Heart right ventricle (tissue), 16 donors: ENCODE measurements at regions not wholly inside any gene's neighbourhood (a gene's known extent, or its start where the extent isn't known, plus 50 kb on each side); places are given as distances from the start of the nearest gene placed in this dataset.

ENCODE experiments used
- ATAC-seq, 8 donors: fragments of 200-7000 bp; cut with Tn5 transposase; one replicate each; pipeline ENCODE4 v1.9.1; 2020; ENCODE audit warnings: mild to moderate bottlenecking in 8 of 8, moderate library complexity in 8 of 8, moderate number of reproducible peaks in 1 of 8
- DNase-seq, 2 donors: peaks; one replicate each; pipeline ENCODE4 v3.0.0-alpha.2; 2020
- H3K27ac ChIP-seq, 10 donors: fragments of 200-600 bp; sonication (generic) in 2 of 10; one replicate each; pipeline versions ENCODE4 v1.5.0 to v1.8.0; 2020 to 2022; ENCODE audit warnings: mild to moderate bottlenecking in 3 of 10
- H3K27me3 ChIP-seq, 7 donors: fragments of 200-600 bp; one replicate each; pipeline ENCODE4 v1.8.0; 2021 to 2022; ENCODE audit warnings: mild to moderate bottlenecking in 2 of 7
- H3K36me3 ChIP-seq, 9 donors: fragments of 200-600 bp; sonication (generic) in 1 of 9; one replicate each; pipeline versions ENCODE4 v1.5.0 to v1.8.0; 2020 to 2022; ENCODE audit warnings: mild to moderate bottlenecking in 2 of 9
- H3K4me1 ChIP-seq, 9 donors: fragments of 200-600 bp; sonication (generic) in 1 of 9; one replicate each; pipeline versions ENCODE4 v1.5.0 to v1.8.0; 2020 to 2022; ENCODE audit warnings: mild to moderate bottlenecking in 4 of 9
- H3K4me3 ChIP-seq, 10 donors: fragments of 200-600 bp; sonication (generic) in 2 of 10; one replicate each; pipeline versions ENCODE4 v1.5.0 to v1.8.0; 2020 to 2022; ENCODE audit warnings: mild to moderate bottlenecking in 7 of 10, moderate library complexity in 2 of 10
- H3K9me3 ChIP-seq, 11 donors: fragments of 200-600 bp in 10 of 11; sonication (generic) in 2 of 11; one replicate each; pipeline versions ENCODE4 v1.5.0 to v1.8.0; 2013 to 2022; ENCODE audit warnings: mild to moderate bottlenecking in 2 of 11, control low read depth in 1 of 11, moderate library complexity in 1 of 11
- CTCF ChIP-seq, 9 donors: fragments of 200-600 bp; sonication (generic) in 2 of 9; IDR thresholded peaks; one replicate each; pipeline versions ENCODE4 v1.5.0 to v1.8.0; 2021 to 2022; ENCODE audit warnings: antibody characterized with exemption in 9 of 9, mild to moderate bottlenecking in 5 of 9, moderate library complexity in 1 of 9
- WGBS, 2 donors: extraction: QIAGEN DNeasy Blood & Tissue Kit; methylation state at CpG; one replicate each; pipeline ENCODE4 v1.1.7; 2013; ENCODE audit warnings: inconsistent platforms in 1 of 2; 5-methylcytosine and 5-hydroxymethylcytosine counted together
- intact Hi-C, 10 donors: fragments of 100-400 bp; cut with DNase I; formaldehyde crosslinking; loops; one replicate each; pipeline versions ENCODE4 v1.11.1 to v1.14.2; 2022
- donor health status: Arrhythmogenic right ventricular cardiomyopathy.
- donor health status: ischemic (EF 13 %, LVEDD 7.1; RV severe dilation, severe dysfunction).
- donor health status: healthy with polysubstance abuse.
- donor health status: DM: no; HTN: yes; CAD: no.
- donor health status: DM: no; HTN: no; CAD: no.
- donor health status: ischemic (EF 25% LVEDD 6.9; RV normal size, moderate dysfunction).
- donor health status: ischemic (EF 25% LVEDD 5.7; RV mildly dilated, moderate dysfunction).
- donor health status: healthy.
- donor health status: DM: yes; HTN: yes; CAD: no.
- donor health status: Ischemic cardiomyopathy.
- donor health status: ischemic (EF 35%, LVEDD 5.7; RV mildly dilated, moderate dysfunction).
- donor health status: nonischemic (EF 11% LVEDD 7.7; RV severe dilation, severe dysfunction).
- donor health status: DM: yes; HTN: yes; CAD: no.
- donor health status: PGD.
- donor health status: ischemic (EF 29% LVEDD 5.4; RV normal size, mild dysfunction).
- donor health status: nonischemic (EF 23%, LVEDD 6.1; RV moderate dilation, normal function).

- no peak for TF ChIP-seq CTCF (IDR thresholded peaks at IDR 0.05)
- Histone ChIP-seq H3K4me1 (no peaks in the 10 kb centered on the region), H3K27me3 (peaks cover 0 to 88% (median 73%) of the 10 kb centered on the region in 7 donors), H3K9me3 (peaks cover 0 to 13% (median 0%) of the 10 kb centered on the region in 11 donors), H3K27ac (no peak overlapping the region), H3K36me3 (no peaks in the 10 kb centered on the region), H3K4me3 (no peak overlapping the region)
- DNase-seq (no peak), ATAC-seq (no peak)
- WGBS, 2 donors, result 64 to 82% methylated on average over 4 of the region's 4 CpGs
- intact Hi-C loops, result no loop called here
Observed at GRCh38 chr1:18539171-18539570, 58.4 kb downstream of the KLHDC7A start.

GRCh38 chr1:18540136-18540765 is 59.5 kb downstream of the KLHDC7A start:
- ATAC-seq (no peak), DNase-seq (no peak)
- no peak for TF ChIP-seq CTCF (IDR thresholded peaks at IDR 0.05)
- Histone ChIP-seq H3K27me3 (peaks cover 0 to 89% (median 76%) of the 10 kb centered on the region in 7 donors), H3K4me3 (no peak overlapping the region), H3K36me3 (no peaks in the 10 kb centered on the region), H3K9me3 (peaks cover 0 to 10% (median 0%) of the 10 kb centered on the region in 11 donors), H3K27ac (no peak overlapping the region), H3K4me1 (no peaks in the 10 kb centered on the region)
- 79 to 87% methylated on average over 3 of the region's 3 CpGs for whole genome bisulfite sequencing, 2 donors
- intact Hi-C loops, result loop anchor here in 1 of 10 donors (5.0 kb wide), 1 partner anchor 748 kb away; no protein-coding TSS in a partner anchor

- Histone ChIP-seq H3K36me3 (no peaks in the 10 kb centered on the region), H3K4me3 (no peak overlapping the region), H3K9me3 (peaks cover 0 to 10% (median 0%) of the 10 kb centered on the region in 11 donors), H3K27ac (no peak overlapping the region), H3K27me3 (peaks cover 0 to 89% (median 76%) of the 10 kb centered on the region in 7 donors), H3K4me1 (no peaks in the 10 kb centered on the region)
- intact Hi-C loops, result loop anchor here in 1 of 10 donors (5.0 kb wide), 1 partner anchor 749 kb away; no protein-coding TSS in a partner anchor
- no peak for TF ChIP-seq CTCF (IDR thresholded peaks at IDR 0.05)
- ATAC-seq (no peak), DNase-seq (no peak)
- 87 to 89% methylated on average over 9 of the region's 9 CpGs for WGBS, 2 donors
Observed at GRCh38 chr1:18541046-18541795, 60.5 kb downstream of the KLHDC7A start.

GRCh38 chr1:18542351-18542750 is 61.6 kb downstream of the KLHDC7A start:
- ATAC-seq, result no peak
- intact Hi-C loops, result loop anchor here in 1 of 10 donors (5.0 kb wide), 1 partner anchor 750 kb away; no protein-coding TSS in a partner anchor

More at GRCh38 chr1:18542351-18542750, 61.6 kb downstream of the KLHDC7A start:
- Histone ChIP-seq H3K4me1 (no peaks in the 10 kb centered on the region), H3K36me3 (no peaks in the 10 kb centered on the region), H3K27me3 (peaks cover 0 to 90% (median 77%) of the 10 kb centered on the region in 7 donors), H3K4me3 (no peak overlapping the region), H3K9me3 (peaks cover 0 to 10% (median 0%) of the 10 kb centered on the region in 11 donors), H3K27ac (no peak overlapping the region)
- 22 to 24% methylated on average over 8 of the region's 8 CpGs for WGBS, 2 donors
- no peak for DNase-seq
- no peak for TF ChIP-seq CTCF (IDR thresholded peaks at IDR 0.05)
